GM12878 (cell line): ENCODE measurements at regions not wholly inside any gene's neighbourhood (a gene's known extent, or its start where the extent isn't known, plus 50 kb on each side); places are given as distances from the start of the nearest gene placed in this dataset.

ENCODE experiments used
- ATAC-seq: fragments of 200-7000 bp; cut with Tn5 transposase; 3 replicates; pipeline ENCODE4 v1.9.1; 2020; ENCODE audit warnings: mild to moderate bottlenecking, moderate library complexity
- BruUV-seq: library from RNA; stranded (reverse); fragments of 400-500 nt; replicated peaks from 2 replicates; lab custom pipeline; 2021; lab: Mats Ljungman, UMichigan
- CTCF ChIA-PET: fragments of 300-600 bp; sonication (Branson Sonifier 250); formaldehyde crosslinking; extraction: SDS; loops from one replicate; lab custom pipeline; 2021; ENCODE audit warnings: inconsistent platforms; lab: Yijun Ruan, JAX
- POLR2A ChIA-PET: fragments of 350-600 bp; formaldehyde crosslinking; extraction: SDS; loops from one replicate; lab custom pipeline; 2021; ENCODE audit warnings: inconsistent platforms; lab: Charles Lee
- RAD21 ChIA-PET: fragments of 300-600 bp; sonication (Branson Sonifier 250); formaldehyde crosslinking; loops from one replicate; lab custom pipeline; 2023; ENCODE audit warnings: antibody characterized with exemption; ENCODE audit not compliant: unreplicated experiment; lab: Charles Lee
- SMC1A ChIA-PET: fragments of 300-600 bp; sonication (Branson Sonifier 250); formaldehyde crosslinking; loops from one replicate; lab custom pipeline; 2023; ENCODE audit not compliant: unreplicated experiment, uncharacterized antibody; lab: Charles Lee
- DNase-seq: peaks from one replicate; pipeline ENCODE4 v3.0.0-alpha.2; 2011; ENCODE audit warnings: low read depth, low spot score
- FAIRE-seq: peaks from 3 replicates; lab custom pipeline; 2011; peaks lifted over from hg19 to GRCh38; lab: Jason Lieb, UNC
- H2AFZ ChIP-seq: 2 replicates; pipeline ENCODE4 v1.6.0; 2011; ENCODE audit warnings: low read depth, low read length, control low read depth; ENCODE audit not compliant: control insufficient read depth
- H3K27ac ChIP-seq: 2 replicates; pipeline ENCODE4 v1.5.1; 2011; ENCODE audit warnings: control low read depth; ENCODE audit not compliant: control insufficient read depth, insufficient read depth
- H3K27me3 ChIP-seq, 2 experiments: replicated peaks in 1 of 2; 2 replicates each; pipeline versions ENCODE4 v1.6.0 to v1.6.1; 2011; ENCODE audit warnings: low read length in 1 of 2; ENCODE audit not compliant: control insufficient read depth in 2 of 2, insufficient read depth in 2 of 2
- H3K36me3 ChIP-seq, 2 experiments: 2 replicates each; pipeline ENCODE4 v1.5.1; 2011; ENCODE audit warnings: low read length in 1 of 2; ENCODE audit not compliant: control insufficient read depth in 2 of 2, insufficient read depth in 2 of 2
- H3K4me1 ChIP-seq: 2 replicates; pipeline ENCODE4 v1.6.1; 2011; ENCODE audit warnings: mild to moderate bottlenecking, low read length, moderate library complexity, mixed read lengths; ENCODE audit not compliant: control insufficient read depth, insufficient read depth
- H3K4me2 ChIP-seq: 2 replicates; pipeline ENCODE4 v1.6.0; 2011; ENCODE audit warnings: control low read depth; ENCODE audit not compliant: control insufficient read depth, insufficient read depth
- H3K4me3 ChIP-seq: fragments of 200-600 bp; sonication (generic); 2 replicates; pipeline ENCODE4 v1.5.1; 2016
- H3K79me2 ChIP-seq: 2 replicates; pipeline ENCODE4 v1.6.0; 2011; ENCODE audit warnings: low read length; ENCODE audit not compliant: control insufficient read depth, insufficient read depth
- H3K9ac ChIP-seq: 2 replicates; pipeline ENCODE4 v1.8.0; 2011; ENCODE audit warnings: low read length, control low read depth, mixed read lengths; ENCODE audit not compliant: control insufficient read depth, insufficient read depth
- H3K9me3 ChIP-seq: replicated peaks from 3 replicates; pipeline ENCODE4 v1.5.1; 2011; ENCODE audit warnings: mild to moderate bottlenecking, low read length; ENCODE audit not compliant: control insufficient read depth, insufficient read depth
- H4K20me1 ChIP-seq: 2 replicates; pipeline ENCODE4 v1.6.0; 2011; ENCODE audit not compliant: control insufficient read depth, insufficient read depth
- EP300 ChIP-seq, 2 experiments: fragments of 150-350 bp in 1 of 2; IDR thresholded peaks; 2 replicates each; pipeline ENCODE4 v1.6.1; 2011 to 2012; ENCODE audit warnings: low read depth in 2 of 2, low read length in 2 of 2, borderline replicate concordance in 1 of 2, improper control_type of control experiment in 1 of 2, inconsistent platforms in 1 of 2; ENCODE audit not compliant: control insufficient read depth in 1 of 2
- IKZF1 ChIP-seq: fragments of 450-650 bp; conservative IDR thresholded peaks from 2 replicates; pipeline ENCODE4 v1.6.1; 2017; ENCODE audit warnings: antibody characterized with exemption, mild to moderate bottlenecking
- KDM1A ChIP-seq: fragments of 200-600 bp; sonication (generic); IDR thresholded peaks from 2 replicates; pipeline ENCODE4 v1.6.1; 2016; ENCODE audit warnings: borderline replicate concordance
- LARP7 ChIP-seq: fragments of 450-650 bp; IDR thresholded peaks from 2 replicates; pipeline ENCODE4 v1.6.1; 2017; ENCODE audit warnings: mild to moderate bottlenecking
- MXI1 ChIP-seq: fragments of 150-350 bp; IDR thresholded peaks from 2 replicates; pipeline ENCODE4 v1.6.1; 2011; ENCODE audit warnings: low read depth, mild to moderate bottlenecking, inconsistent platforms, low read length, improper control_type of control experiment
- RFX5 ChIP-seq: IDR thresholded peaks from 2 replicates; pipeline ENCODE4 v1.6.1; 2011; ENCODE audit warnings: low read depth, low read length, improper control_type of control experiment
- SRF ChIP-seq, 2 experiments: IDR thresholded peaks; 2 replicates each; pipeline ENCODE4 v1.6.1; 2011; ENCODE audit warnings: low read depth in 2 of 2, low read length in 2 of 2, mild to moderate bottlenecking in 1 of 2, moderate library complexity in 1 of 2
- SUPT20H ChIP-seq: IDR thresholded peaks from 2 replicates; pipeline ENCODE4 v1.6.1; 2011; ENCODE audit warnings: low read depth, mild to moderate bottlenecking, low read length, moderate library complexity, borderline replicate concordance; ENCODE audit not compliant: control insufficient read depth
- TARDBP ChIP-seq: IDR thresholded peaks from 2 replicates; pipeline ENCODE4 v1.6.1; 2016; ENCODE audit warnings: borderline replicate concordance
- TCF7 ChIP-seq: IDR thresholded peaks from 2 replicates; pipeline ENCODE4 v1.6.1; 2014; ENCODE audit warnings: antibody characterized with exemption, borderline replicate concordance
- WGBS: methylation state at CpG from one replicate; pipeline ENCODE4 v1.1.6; 2016; ENCODE audit warnings: low lambda C conversion rate; ENCODE audit not compliant: insufficient replicate concordance, insufficient coverage; ENCODE audit errors: missing lambda C conversion rate; 5-methylcytosine and 5-hydroxymethylcytosine counted together
- in situ Hi-C: fragments of 300-500 bp; cut with MboI; formaldehyde crosslinking; loops from 9 replicates; pipeline ENCODE4 v1.14.3; 2018; ENCODE audit warnings: mixed read lengths
- intact Hi-C: fragments of 100-400 bp; cut with micrococcal nuclease; formaldehyde crosslinking; loops from one replicate; pipeline ENCODE4 v1.14.2; 2022; ENCODE audit not compliant: unreplicated experiment
- TF ChIP-seq, protein P1 (sequence below): fragments of 450-650 bp; formaldehyde crosslinking; IDR thresholded peaks from 2 replicates; pipeline ENCODE4 v1.4.0; 2022; ENCODE audit warnings: mild to moderate bottlenecking, moderate library complexity

DNA sequence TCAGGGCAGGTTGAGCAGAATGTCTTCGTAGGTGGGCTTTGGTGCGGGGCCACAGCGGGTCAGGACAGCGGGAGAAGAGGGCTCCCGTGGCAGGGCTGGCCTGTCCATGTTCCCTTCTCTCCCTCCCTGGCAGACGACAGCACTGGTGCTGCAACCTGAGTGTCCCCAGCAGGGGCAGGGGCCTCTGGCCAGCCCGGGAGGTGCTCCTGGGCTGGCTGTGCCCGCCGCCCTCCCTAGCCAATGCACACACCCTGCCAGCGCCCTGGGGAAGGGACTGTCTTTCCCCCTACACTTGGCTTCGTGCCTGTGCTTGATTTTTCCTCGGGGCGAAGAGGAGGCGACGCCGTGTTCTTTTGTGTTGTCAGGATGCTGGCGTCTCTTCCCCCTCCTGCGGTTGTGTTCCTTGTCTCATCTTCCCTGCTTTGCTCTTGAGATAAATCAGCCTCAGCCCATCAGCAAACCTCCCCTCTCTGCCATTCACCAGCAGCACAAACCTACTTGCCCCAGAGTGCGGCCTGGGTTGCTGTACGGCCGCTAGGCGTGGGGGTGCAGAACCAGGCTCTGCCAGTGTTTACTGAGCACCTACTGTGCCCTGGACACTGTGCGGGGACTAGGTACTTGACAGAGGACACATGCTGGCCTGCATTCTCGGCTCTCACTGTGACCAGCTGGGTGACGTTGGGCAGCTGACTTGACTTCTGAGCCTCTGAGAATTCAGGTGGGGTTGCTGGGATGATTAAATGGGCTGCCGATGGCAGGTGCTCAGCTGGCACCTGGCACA lies 237.3 kb upstream of the CIBAR2 start (continued):
- TF ChIP-seq EP300 (IDR thresholded peaks at IDR 0.05; ENCODE audit: borderline replicate concordance in 1 of 2, control insufficient read depth in 1 of 2, low read depth in 2 of 2, low read length in 2 of 2) = no peak

DNA sequence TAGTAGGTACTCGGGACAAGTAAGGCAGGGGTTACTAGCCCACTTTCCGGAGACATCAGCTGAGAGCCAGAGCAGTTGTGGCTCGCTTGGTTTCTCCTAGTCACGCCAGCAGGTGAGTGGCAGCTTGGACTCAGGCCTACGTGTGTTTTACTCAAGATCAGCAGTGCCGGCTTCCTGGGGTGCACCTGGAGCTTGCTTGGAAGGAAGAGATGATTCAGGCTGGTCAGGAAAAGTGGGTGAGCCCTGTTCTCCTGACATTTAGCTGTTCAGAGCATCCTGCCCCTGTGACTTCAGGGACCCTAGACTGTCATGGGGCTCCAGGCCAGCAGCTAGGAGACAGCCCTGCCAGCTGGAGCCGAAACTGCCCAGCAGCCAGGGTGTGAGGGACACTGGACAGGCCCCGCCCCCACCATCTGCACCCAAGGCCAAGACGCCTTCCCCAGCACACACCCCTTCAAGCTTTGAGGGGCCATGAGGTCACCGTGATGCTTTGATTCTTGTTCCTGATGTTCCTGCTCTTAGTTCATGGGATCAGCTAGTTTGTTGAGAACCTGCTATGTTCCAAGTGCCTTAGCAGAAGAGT lies 238.0 kb upstream of the CIBAR2 start:
- intact Hi-C loops (no loop called here), in situ Hi-C loops (no loop called here)
- H3K36me3 ChIP-seq = no peaks in the 10 kb centered on the region
- TF ChIP-seq SRF (IDR thresholded peaks at IDR 0.05; ENCODE audit: low read depth in 2 of 2, low read length in 2 of 2) = no peak
- no peak for TF ChIP-seq TARDBP
- H3K4me2 ChIP-seq = no peak overlapping the region
- H3K79me2 ChIP-seq = no peaks in the 10 kb centered on the region
- H3K4me3 ChIP-seq = no peak overlapping the region
- ChIA-PET CTCF (interaction anchor here (1.2 kb wide), 1 partner anchor 75 kb away, joined by 3 read pairs; no protein-coding TSS in a partner anchor), SMC1A (no interaction called here), POLR2A (no interaction called here), RAD21 (no interaction called here)
- no peak overlapping the region for H3K27ac ChIP-seq
- FAIRE-seq = no peak
- no peaks in the 10 kb centered on the region; the same call in 2 of the 3 replicates for H3K9me3 ChIP-seq
- BruUV-seq = no TSS peak
- no peak for ATAC-seq
- DNase-seq = no peak
- H2AFZ ChIP-seq = no peak overlapping the region
- no peak overlapping the region for H3K9ac ChIP-seq
- no peaks in the 10 kb centered on the region; a peak in 3 of 4 replicates for H3K27me3 ChIP-seq
- WGBS = 31% methylated on average over 9 of the region's 10 CpGs
- no peaks in the 10 kb centered on the region for H4K20me1 ChIP-seq
- H3K4me1 ChIP-seq = no peaks in the 10 kb centered on the region

- Histone ChIP-seq H3K79me2 (no peaks in the 10 kb centered on the region), H3K27me3 (no peaks in the 10 kb centered on the region; a peak in 2 of 4 replicates), H3K36me3 (no peaks in the 10 kb centered on the region), H3K9ac (no peak overlapping the region), H3K4me3 (no peak overlapping the region), H4K20me1 (no peaks in the 10 kb centered on the region), H3K4me1 (no peaks in the 10 kb centered on the region), H2AFZ (no peak overlapping the region), H3K27ac (no peak overlapping the region), H3K9me3 (no peaks in the 10 kb centered on the region; the same call in 2 of the 3 replicates), H3K4me2 (no peak overlapping the region)
- no peak for DNase-seq
- in situ Hi-C loops (no loop called here), intact Hi-C loops (no loop called here)
- 20% methylated on average over 4 of the region's 4 CpGs for WGBS
- no peak for ATAC-seq
- no peak for FAIRE-seq
- POLR2A ChIA-PET = no interaction called here
- RAD21 ChIA-PET = interaction anchor here (0.6 kb wide), 1 partner anchor 1120 kb away, joined by 3 read pairs; no protein-coding TSS in a partner anchor
- CTCF ChIA-PET = no interaction called here
- no TSS peak for BruUV-seq
- SMC1A ChIA-PET = no interaction called here
- TF ChIP-seq SUPT20H (no peak), KDM1A (no peak), IKZF1 (no peak), TCF7 (no peak), LARP7 (no peak), RFX5 (no peak), MXI1 (no peak)
- TF ChIP-seq, protein P1, sequence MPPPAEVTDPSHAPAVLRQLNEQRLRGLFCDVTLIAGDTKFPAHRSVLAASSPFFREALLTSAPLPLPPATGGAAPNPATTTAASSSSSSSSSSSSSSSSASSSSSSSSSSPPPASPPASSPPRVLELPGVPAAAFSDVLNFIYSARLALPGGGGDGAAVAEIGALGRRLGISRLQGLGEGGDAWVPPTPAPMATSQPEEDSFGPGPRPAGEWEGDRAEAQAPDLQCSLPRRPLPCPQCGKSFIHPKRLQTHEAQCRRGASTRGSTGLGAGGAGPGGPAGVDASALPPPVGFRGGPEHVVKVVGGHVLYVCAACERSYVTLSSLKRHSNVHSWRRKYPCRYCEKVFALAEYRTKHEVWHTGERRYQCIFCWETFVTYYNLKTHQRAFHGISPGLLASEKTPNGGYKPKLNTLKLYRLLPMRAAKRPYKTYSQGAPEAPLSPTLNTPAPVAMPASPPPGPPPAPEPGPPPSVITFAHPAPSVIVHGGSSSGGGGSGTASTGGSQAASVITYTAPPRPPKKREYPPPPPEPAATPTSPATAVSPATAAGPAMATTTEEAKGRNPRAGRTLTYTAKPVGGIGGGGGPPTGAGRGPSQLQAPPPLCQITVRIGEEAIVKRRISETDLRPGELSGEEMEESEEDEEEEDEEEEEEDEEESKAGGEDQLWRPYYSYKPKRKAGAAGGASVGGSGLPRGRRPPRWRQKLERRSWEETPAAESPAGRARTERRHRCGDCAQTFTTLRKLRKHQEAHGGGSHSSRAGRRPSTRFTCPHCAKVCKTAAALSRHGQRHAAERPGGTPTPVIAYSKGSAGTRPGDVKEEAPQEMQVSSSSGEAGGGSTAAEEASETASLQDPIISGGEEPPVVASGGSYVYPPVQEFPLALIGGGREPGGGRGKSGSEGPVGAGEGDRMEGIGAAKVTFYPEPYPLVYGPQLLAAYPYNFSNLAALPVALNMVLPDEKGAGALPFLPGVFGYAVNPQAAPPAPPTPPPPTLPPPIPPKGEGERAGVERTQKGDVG (CRISPR knock-in tag) = no peak
Measured at GRCh38 chr16:85350973-85351372, 238.7 kb upstream of the CIBAR2 start.
